ENCODE measurements at regions not wholly inside any gene's neighbourhood (a gene's known extent, or its start where the extent isn't known, plus 50 kb on each side); places are given as distances from the start of the nearest gene placed in this dataset.

DNA sequence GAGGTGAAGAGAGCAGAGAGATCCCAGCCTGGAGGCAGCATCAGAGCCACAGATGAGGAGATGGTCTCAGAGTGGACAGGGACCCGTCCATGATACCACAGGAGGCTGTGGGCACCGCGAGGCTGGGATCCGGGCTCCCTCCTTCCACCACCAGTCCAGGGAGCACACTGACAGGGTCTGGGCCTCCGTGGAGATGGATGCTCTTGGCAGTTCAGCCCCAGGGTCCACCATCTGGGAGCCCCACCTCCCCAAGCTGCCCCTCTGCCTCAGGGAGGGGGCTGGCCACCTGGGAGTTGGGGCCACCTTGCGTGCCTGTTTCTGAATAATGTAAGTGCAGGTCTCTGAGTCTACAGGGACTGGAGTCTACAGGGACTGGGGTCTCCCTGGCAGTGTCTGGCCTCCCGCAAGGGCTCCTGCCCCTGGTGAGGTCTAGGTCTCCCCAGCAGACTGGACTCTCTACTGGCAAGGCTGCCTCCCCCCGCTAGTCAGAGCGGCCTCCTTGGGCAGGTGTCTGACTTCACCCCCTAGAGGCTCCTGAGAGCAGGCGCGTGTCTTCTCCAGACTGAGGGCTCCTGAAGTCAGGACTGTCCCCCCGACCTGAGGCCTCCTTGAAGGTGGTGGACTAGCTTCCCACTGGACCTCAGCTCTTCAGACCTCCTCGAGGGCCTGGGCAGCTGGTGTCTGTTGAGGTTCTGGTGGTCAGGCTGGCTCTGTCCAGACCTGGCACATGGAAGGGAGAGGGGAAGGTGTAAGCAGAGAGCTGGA, 218.5 kb downstream of the PTPRU start:
- TF ChIP-seq POLR2AphosphoS5 (IDR thresholded peaks at IDR 0.05; ENCODE audit: low read depth, low read length) (no peak), CTCF (IDR thresholded peaks at IDR 0.05 in 2 of 3, conservative IDR thresholded peaks at IDR 0.05 in 1 of 3; ENCODE audit: borderline replicate concordance in 1 of 3, insufficient read depth in 1 of 3, low read depth in 2 of 3, low read length in 2 of 3) (no peak), YY1 (IDR thresholded peaks at IDR 0.05; ENCODE audit: extremely low read depth, insufficient replicate concordance, low read depth, low read length) (no peak)

All from HCT116 (cell line).